NCI-H510A (cell line): ENCODE measurements at regions not wholly inside any gene's neighbourhood (a gene's known extent, or its start where the extent isn't known, plus 50 kb on each side); places are given as distances from the start of the nearest gene placed in this dataset.

Source experiments
- DNase-seq: peaks from one replicate; lab custom pipeline; 2025; lab: John Stamatoyannopoulos, UW

- no peak for DNase-seq
Measured at GRCh38 chrX:120819126-120819525, 56.5 kb downstream of the CT47B1 start.

- DNase-seq = no peak
Measured at GRCh38 chrX:120813982-120814381, 61.7 kb downstream of the CT47B1 start.

DNA sequence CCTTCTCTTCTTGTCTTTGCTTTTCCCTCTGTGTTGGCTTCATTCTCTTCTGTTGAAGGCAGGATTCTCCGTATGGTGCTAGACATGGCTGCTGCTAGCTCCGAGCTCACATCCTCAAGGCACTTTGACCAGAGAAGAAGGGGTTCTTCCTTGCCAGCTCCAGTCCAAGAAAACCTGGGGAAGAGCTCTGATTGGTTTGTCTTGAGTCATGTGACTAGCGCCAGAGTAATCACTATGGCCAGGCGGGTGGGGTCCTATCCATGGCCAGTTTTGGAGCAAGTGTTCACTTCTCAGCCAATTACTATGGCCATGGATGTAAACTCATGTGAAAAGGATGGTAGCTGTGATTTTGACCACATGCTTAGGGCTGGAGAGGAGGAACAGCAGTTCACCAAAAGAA lies 74.2 kb downstream of the CT47B1 start:
- no peak for DNase-seq

DNA sequence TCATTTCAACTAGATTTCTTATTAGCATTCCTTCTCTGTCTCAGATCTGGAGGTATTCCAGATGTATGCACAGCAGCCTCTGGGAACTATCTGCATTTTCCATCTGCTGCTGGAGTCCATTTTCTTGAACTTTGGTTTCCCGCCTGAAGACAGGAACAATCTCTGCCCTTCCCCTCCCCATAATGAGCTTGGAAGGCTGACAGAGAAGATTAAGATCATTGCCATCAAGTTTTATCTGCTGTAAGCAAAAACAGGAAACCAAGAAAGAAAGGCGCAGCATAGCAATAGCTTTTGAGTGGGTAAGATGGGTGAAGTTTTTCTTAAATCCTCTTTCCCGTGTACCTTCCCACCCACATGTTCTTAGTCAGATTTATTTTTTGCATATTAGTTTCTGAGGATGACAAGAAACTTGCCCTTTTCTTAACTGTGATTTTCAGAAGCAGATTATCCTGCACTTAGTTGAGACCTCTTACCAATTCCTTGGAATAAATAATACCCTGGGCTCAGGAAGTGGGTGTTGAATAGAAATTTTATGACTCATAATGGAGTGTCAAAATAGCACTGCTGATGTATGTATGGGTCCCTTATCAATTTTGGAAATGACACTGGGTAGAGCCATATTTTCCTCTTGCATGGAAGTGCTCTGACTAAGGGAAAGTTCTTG lies 78.3 kb downstream of the CT47B1 start:
- no peak for DNase-seq

DNA sequence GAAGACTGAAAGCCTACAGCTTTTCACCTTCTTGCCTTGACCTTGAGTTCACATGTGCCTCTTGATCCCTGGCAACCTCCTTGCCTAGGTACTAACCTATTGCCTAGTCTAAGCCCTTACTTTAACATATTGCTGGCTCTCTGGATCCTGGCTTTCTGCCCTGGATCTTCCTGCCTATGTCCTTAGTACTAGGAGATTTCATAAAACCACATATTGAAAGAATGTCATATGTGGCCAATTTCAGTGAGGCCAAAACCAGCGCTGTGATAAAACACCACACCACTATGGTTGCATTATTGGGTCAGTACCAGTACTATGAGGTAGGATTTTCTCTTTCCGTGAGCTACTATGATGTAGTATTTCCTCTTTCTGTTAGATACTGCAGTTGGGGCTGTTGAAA lies 80.4 kb downstream of the CT47B1 start:
- no peak for DNase-seq

DNA sequence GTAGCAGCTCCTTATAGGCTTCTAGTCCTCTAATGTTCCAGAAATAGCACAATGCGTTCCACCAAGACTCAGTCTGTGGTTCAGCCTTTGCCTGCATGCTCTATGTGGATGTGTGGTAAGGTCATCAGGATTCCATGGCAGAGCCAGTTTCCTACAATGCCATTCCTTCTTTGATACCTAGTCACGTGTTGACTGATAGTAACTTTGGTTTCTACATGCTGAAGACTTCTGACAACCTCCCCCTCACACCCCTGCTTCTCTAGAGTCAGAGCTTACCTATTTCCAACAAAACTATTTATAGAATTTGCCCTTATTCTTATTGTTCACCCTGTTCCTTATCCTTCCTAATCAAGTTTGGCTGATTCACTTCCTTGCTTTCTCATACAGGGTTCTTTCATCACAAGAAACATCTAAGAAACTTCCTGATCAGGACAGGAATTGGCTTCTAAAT lies 81.1 kb downstream of the CT47B1 start:
- DNase-seq = no peak

DNA sequence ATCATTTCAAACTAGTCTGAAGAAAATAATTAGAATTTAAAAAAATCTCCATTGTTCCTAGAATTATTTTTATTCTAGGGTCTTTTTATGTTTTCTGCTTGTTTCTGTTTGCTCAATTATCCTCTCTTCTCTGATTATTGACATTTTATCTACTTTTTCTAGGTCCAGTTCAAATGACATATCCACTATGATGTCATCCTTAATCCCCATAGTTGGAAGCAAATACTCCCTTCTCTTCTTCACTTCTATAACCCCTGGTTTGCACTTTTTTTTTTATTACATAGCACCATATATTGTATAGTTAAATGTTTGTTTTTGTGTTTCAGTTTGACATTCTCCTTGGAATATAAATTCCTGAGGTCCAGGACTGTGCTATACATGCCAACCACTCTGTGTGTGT lies 82.6 kb downstream of the CT47B1 start:
- no peak for DNase-seq

DNA sequence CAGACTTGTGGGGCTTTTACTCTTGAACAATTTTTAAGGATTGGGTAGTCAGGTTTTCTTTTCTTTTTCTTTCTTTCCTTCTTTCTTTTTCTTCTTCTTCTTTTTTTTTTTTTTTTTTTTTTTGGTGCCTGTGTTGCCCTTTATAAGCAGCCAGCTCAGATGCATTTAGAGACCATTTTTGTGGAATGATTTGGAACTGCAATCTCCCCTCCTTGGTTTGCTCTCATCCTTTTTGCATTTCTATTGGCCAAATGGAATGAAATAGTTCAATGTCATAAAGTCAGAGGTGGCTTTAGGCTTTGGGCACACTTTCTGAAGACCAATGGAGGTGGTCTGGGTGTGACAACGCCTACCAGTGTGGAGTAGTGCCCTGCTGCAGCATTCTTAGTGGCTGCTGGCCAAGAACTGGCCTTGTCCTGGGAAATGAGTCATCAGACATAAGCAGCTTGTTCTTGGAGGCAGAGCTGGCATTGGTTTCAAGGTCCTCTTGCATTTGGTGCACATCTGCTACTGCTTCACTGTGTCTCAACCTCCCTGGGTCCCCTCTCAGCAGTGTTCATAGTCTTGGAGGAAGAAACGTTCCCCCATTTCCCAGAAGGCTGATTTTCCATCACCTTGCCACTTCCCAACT lies 84.5 kb downstream of the CT47B1 start:
- no peak for DNase-seq

DNA sequence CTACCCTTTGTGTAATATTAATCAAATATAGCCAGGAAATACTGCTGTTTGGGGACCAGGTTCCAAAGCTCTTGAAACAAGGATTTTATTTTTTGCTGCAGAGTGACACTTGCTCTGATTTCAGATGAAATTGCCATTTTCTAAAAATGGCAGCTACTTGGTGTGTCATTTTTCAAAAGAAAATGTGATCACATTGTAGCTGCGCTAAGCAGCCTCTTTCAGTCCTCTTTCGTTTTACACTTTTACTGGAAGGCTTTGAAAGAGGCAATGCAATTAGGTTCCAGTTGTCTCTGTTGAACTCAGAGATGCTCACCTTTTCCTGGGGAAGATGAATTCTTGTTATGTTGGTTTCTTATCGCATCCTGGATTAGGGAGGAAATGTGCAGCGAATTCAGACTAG lies 85.1 kb downstream of the CT47B1 start:
- DNase-seq = no peak

- DNase-seq = peak; percentile 4
Measured at GRCh38 chrX:120790118-120790517, 85.5 kb downstream of the CT47B1 start.

DNA sequence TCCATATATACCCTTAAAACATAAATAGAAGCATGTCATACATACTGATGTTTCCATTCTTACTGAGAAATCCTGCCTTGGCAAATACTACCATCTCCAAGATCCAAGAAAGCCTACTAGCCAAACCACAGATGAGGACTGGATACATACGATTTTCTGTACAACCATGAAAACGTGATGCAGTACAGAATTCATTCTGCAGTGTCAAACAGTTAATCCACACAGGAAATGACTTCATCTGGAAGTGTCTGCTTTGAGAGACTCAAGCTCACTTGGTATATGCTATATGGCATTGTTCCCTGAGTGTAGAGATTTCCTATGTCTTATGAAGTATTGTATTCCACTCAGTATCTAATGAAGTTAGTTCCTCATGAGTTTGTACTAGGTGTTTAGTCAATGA lies 94.3 kb downstream of the CT47B1 start:
- no peak for DNase-seq

DNA sequence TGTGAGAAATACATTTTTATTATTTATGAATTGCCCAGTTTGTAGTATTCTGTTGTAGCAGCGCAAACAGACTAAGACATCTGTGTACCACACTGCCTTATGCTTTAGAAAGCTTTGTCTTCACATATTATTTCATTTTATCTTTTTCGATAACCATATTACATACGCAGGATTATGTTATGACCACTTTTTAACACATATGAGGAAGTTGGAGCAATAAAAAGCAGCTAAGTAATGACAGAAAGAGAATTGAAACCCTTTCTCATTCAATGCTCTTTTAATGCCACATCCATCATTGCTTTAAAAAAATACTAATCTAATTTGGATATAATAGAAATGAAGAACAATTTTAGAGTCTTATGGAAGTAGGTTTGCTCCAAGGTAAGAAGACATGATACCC lies 99.7 kb downstream of the CT47B1 start:
- DNase-seq = no peak

GRCh38 chrX:120774606-120775005 lies 101.1 kb downstream of the CT47B1 start:
- DNase-seq = no peak

- no peak for DNase-seq
Measured at GRCh38 chrX:120773801-120774200, 101.9 kb downstream of the CT47B1 start.

DNA sequence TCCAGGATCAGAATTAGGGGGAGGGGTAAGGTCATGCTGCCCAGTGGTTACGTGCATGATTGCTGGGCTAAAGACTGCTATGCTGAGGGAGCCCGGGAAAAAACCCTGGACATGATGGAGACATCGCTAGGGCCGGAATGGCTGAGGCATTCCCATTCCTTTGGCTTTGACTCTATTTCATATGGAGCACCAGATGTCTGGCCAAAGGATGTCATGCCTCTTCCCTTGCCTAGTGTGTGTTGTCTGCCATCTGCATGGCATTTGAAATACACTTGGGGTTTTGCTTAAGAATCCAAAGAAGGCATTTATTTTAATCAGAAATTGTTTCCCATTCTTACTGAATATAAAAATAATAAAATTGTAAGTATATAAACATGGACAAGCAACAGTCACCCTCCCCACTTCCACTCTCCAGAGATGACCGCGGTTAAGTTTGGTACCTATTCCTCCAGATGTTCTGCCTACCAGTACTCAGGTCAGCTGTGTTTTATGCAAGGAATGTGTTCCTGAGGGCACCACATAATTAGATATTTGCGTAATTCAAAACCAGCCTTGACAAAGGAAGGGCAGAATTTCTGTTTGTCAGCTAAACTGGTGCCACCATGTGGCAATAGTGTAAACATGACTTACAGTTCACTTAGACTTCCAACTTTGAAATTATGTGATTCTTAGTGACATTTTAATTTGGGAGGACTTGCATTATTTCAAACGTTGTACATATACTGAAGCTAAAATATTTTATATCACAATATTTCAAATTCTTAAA lies 105.9 kb downstream of the CT47B1 start:
- peak; percentile 1 for DNase-seq

- no peak for DNase-seq
Measured at GRCh38 chrX:120768681-120769080, 107.0 kb downstream of the CT47B1 start.

DNA sequence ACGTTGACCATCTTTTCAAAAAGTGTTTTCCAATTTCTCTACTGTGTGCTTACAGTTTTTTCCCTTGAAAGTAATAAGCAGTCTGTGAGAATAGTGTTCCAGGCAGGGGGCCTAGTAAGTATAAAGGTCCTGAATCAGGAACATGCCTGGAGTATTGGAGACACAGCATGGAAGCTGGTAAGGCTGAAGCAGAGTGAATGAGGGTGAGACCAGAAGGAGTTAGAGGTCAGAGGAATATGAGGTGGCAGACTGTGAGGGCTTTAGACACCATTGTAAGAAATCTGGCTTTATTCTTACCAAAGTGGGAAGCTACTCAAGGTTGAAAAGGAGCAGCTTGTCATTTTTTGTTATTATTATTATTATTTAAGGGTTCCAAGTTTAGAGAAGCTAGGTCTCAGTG lies 107.4 kb downstream of the CT47B1 start:
- DNase-seq = no peak

DNA sequence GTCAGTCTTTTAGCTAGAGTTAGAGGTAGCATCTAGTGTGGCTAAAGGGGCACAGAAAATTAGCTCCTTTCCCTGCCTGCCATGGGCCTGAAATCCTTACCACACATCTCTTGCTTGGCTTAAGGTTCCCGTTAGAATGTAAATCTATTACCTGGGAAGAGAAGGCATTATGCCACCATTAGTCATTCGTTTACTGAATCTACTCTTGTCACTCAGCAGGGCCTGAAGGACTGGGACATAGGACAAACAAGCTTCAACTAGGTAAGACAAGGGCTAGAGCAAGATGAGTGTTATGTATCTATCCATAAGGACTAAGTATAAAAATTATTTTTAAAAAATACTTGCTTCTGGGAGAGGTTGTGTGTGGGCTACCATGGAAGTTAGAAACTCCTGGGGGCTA lies 112.4 kb downstream of the CT47B1 start:
- DNase-seq = no peak

DNA sequence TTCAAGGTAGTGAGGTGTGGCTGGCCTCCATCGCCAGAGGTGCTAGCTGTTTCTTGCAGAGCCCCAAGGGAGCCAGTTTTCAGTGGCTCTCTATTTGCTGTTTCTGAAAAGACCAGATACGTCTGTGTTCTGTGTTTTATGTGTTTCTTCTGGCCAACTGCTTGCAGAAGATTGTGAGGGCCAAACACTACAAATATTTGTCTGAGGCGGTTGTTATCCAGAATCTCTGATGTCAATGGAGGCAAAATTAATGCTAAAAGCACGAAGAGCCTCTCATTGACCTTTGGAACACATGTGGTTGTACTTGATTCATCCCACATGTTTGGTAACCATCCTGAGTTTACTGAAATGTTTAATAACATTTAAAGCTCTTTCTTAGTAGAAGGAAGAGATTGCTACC lies 113.9 kb downstream of the CT47B1 start:
- DNase-seq = no peak

GRCh38 chrX:120759685-120760084 lies 116.0 kb downstream of the CT47B1 start:
- no peak for DNase-seq

- DNase-seq = peak; percentile 23
Measured at GRCh38 chrX:120755066-120755846, 120.4 kb downstream of the CT47B1 start.
